ENCODE measurements at regions not wholly inside any gene's neighbourhood (a gene's known extent, or its start where the extent isn't known, plus 50 kb on each side); places are given as distances from the start of the nearest gene placed in this dataset.

DNA sequence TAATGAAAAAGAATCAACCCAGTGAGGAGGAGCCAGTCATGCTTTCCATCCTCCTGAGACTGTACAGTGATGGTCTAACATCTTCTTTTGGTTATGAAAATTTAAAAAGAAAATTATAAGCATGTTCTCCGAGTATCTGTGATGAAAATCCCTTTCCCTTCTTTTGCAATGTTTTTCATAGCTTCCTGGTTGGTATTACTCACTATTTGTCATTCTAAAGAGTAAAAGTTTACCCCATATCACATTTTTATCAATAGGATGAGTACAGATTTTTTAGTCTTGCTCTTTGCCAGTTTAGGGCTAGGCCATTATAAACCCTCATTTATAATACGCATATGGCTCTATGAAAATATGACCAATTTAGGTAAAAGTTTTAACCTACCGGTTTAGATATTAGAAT is 564.1 kb downstream of the SUCLG1 start:
- DNase-seq (ENCODE audit: low read depth in 1 of 2, low spot score in 1 of 2) (no peak), ATAC-seq (no peak), FAIRE-seq (no peak)
- WGBS (ENCODE audit: missing lambda C conversion rate): 36% methylated on average over 3 of the region's 3 CpGs
- no peaks in the 10 kb centered on the region for H3K4me1 ChIP-seq
- no peaks in the 10 kb centered on the region for H3K9me3 ChIP-seq
- no peak overlapping the region for H3K4me2 ChIP-seq
- ChIA-PET POLR2A (no interaction called here), CTCF (no interaction called here)
- no peak overlapping the region for H3K4me3 ChIP-seq
- no peak overlapping the region for H3K27ac ChIP-seq
- TF ChIP-seq, protein P1, sequence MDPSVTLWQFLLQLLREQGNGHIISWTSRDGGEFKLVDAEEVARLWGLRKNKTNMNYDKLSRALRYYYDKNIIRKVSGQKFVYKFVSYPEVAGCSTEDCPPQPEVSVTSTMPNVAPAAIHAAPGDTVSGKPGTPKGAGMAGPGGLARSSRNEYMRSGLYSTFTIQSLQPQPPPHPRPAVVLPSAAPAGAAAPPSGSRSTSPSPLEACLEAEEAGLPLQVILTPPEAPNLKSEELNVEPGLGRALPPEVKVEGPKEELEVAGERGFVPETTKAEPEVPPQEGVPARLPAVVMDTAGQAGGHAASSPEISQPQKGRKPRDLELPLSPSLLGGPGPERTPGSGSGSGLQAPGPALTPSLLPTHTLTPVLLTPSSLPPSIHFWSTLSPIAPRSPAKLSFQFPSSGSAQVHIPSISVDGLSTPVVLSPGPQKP (IDR thresholded peaks at IDR 0.05; ENCODE audit: low read depth, low read length): no peak
- TF ChIP-seq JUNB (IDR thresholded peaks at IDR 0.05): no peak
- no peak for TF ChIP-seq RARB (CRISPR knock-in tag; IDR thresholded peaks at IDR 0.05)
- no peak for TF ChIP-seq POLR2AphosphoS2 (conservative IDR thresholded peaks at IDR 0.05; ENCODE audit: low read length)
- TF ChIP-seq, protein P2, sequence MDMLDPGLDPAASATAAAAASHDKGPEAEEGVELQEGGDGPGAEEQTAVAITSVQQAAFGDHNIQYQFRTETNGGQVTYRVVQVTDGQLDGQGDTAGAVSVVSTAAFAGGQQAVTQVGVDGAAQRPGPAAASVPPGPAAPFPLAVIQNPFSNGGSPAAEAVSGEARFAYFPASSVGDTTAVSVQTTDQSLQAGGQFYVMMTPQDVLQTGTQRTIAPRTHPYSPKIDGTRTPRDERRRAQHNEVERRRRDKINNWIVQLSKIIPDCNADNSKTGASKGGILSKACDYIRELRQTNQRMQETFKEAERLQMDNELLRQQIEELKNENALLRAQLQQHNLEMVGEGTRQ (IDR thresholded peaks at IDR 0.05): no peak
- TF ChIP-seq CHD4 (IDR thresholded peaks at IDR 0.05; ENCODE audit: borderline replicate concordance): no peak
- TF ChIP-seq NFE2L2 (conservative IDR thresholded peaks at IDR 0.05; ENCODE audit: low read length): no peak
- no peak for TF ChIP-seq JUN (IDR thresholded peaks at IDR 0.05)
- no peak for TF ChIP-seq CBX8 (IDR thresholded peaks at IDR 0.05)
- no peak for TF ChIP-seq BCL3 (IDR thresholded peaks at IDR 0.05)
- TF ChIP-seq REST (IDR thresholded peaks at IDR 0.05): no peak
- TF ChIP-seq HDAC2 (IDR thresholded peaks at IDR 0.05): no peak
- no peak for TF ChIP-seq ZFP36 (IDR thresholded peaks at IDR 0.05; ENCODE audit: borderline replicate concordance, partially characterized antibody)

DNA sequence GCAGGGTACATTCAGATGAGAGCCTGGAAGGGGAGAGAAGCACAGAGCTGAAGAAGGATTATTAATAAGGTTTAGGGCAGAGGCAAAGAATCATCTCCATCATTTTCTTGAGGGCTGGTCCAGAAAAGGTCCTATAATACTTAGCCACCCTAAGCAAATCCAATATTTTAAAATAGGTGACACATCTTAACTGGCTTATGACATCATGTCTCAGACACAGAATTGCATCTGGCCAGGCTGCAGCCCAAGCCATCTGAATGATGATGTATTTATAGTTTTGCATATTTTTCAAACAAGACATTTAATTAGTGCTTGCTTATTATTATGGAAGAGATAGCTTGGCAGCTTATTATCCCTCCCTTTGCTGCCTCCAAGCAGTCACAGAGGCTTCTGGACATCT is 571.3 kb downstream of the SUCLG1 start:
- FAIRE-seq: no peak
- DNase-seq (ENCODE audit: low read depth in 1 of 2, low spot score in 1 of 2): no peak
- no peak overlapping the region for H3K4me3 ChIP-seq
- no peak for ATAC-seq
- CTCF ChIA-PET: no interaction called here
- no peaks in the 10 kb centered on the region for H3K4me1 ChIP-seq
- H3K9me3 ChIP-seq: no peaks in the 10 kb centered on the region; the same call in 2 of the 3 replicates
- H3K4me2 ChIP-seq: no peak overlapping the region
- TF ChIP-seq HOXB5 (CRISPR knock-in tag; IDR thresholded peaks at IDR 0.05) (no peak), JUN (IDR thresholded peaks at IDR 0.05) (no peak), CBX8 (IDR thresholded peaks at IDR 0.05) (no peak), MAX (IDR thresholded peaks at IDR 0.05) (no peak), FOSB (CRISPR knock-in tag; IDR thresholded peaks at IDR 0.05) (no peak), ZSCAN20 (CRISPR knock-in tag; IDR thresholded peaks at IDR 0.05) (no peak), EP300 (IDR thresholded peaks at IDR 0.05) (no peak), HEYL (CRISPR knock-in tag; IDR thresholded peaks at IDR 0.05) (no peak), POLR2AphosphoS2 (conservative IDR thresholded peaks at IDR 0.05; ENCODE audit: low read length) (no peak), ATOH8 (CRISPR knock-in tag; IDR thresholded peaks at IDR 0.05; ENCODE audit: low read depth) (no peak), RNF2 (IDR thresholded peaks at IDR 0.05; ENCODE audit: borderline replicate concordance, low read depth) (no peak), MAFK (IDR thresholded peaks at IDR 0.05; ENCODE audit: partially characterized antibody) (no peak), KDM1A (IDR thresholded peaks at IDR 0.05; ENCODE audit: low read depth) (no peak), BHLHE40 (IDR thresholded peaks at IDR 0.05; ENCODE audit: low read depth, low read length) (no peak), EHF (CRISPR knock-in tag; IDR thresholded peaks at IDR 0.05) (no peak), FOSL2 (IDR thresholded peaks at IDR 0.05) (no peak), FOSL2 (CRISPR knock-in tag; IDR thresholded peaks at IDR 0.05) (no peak)
- TF ChIP-seq, protein P3, sequence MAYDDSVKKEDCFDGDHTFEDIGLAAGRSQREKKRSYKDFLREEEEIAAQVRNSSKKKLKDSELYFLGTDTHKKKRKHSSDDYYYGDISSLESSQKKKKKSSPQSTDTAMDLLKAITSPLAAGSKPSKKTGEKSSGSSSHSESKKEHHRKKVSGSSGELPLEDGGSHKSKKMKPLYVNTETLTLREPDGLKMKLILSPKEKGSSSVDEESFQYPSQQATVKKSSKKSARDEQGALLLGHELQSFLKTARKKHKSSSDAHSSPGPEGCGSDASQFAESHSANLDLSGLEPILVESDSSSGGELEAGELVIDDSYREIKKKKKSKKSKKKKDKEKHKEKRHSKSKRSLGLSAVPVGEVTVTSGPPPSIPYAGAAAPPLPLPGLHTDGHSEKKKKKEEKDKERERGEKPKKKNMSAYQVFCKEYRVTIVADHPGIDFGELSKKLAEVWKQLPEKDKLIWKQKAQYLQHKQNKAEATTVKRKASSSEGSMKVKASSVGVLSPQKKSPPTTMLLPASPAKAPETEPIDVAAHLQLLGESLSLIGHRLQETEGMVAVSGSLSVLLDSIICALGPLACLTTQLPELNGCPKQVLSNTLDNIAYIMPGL (CRISPR knock-in tag; IDR thresholded peaks at IDR 0.05; ENCODE audit: borderline replicate concordance): no peak
- TF ChIP-seq, protein P2 (IDR thresholded peaks at IDR 0.05): no peak
- H3K27ac ChIP-seq: no peak overlapping the region
- POLR2A ChIA-PET: no interaction called here
